SK-N-SH (cell line): ENCODE measurements at regions not wholly inside any gene's neighbourhood (a gene's known extent, or its start where the extent isn't known, plus 50 kb on each side); places are given as distances from the start of the nearest gene placed in this dataset.

Source experiments
- CTCF ChIA-PET: fragments of 300-600, 350-600 bp; formaldehyde crosslinking; extraction: SDS; loops from one replicate; lab custom pipeline; 2021; lab: Yijun Ruan, JAX
- POLR2A ChIA-PET: fragments of 350-600 bp; sonication (Branson Sonifier 250); formaldehyde crosslinking; extraction: SDS; loops from one replicate; lab custom pipeline; 2020; ENCODE audit warnings: antibody characterized with exemption, inconsistent platforms; lab: Yijun Ruan, JAX
- DNase-seq: peaks from one replicate; pipeline ENCODE4 v3.0.0; 2012
- H2AFZ ChIP-seq: fragments of 200-600 bp; sonication (generic); 2 replicates; pipeline ENCODE4 v1.8.1; 2016; ENCODE audit warnings: antibody characterized with exemption, mild to moderate bottlenecking, low read depth
- H3F3A ChIP-seq: fragments of 200-600 bp; sonication (generic); replicated peaks from 2 replicates; pipeline ENCODE3; 2016; ENCODE audit warnings: antibody characterized with exemption, mild to moderate bottlenecking; ENCODE audit not compliant: insufficient read depth
- H3K27ac ChIP-seq, 2 experiments: fragments of 200-500 bp in 1 of 2; fragments of 200-600 bp in 1 of 2; sonication (Bioruptor generic) in 1 of 2; sonication (generic), shearing (Covaris generic) in 1 of 2; 2 replicates each; pipeline versions ENCODE4 v1.5.1 to v1.6.1; 2014 to 2016; ENCODE audit warnings: low read depth in 2 of 2, inconsistent platforms in 1 of 2, low read length in 1 of 2, mild to moderate bottlenecking in 1 of 2, mixed read lengths in 1 of 2
- H3K27me3 ChIP-seq: fragments of 200-600 bp; sonication (generic), shearing (Covaris generic); 2 replicates; pipeline ENCODE4 v1.6.1; 2016; ENCODE audit warnings: mixed run types; ENCODE audit not compliant: insufficient read depth
- H3K36me3 ChIP-seq, 2 experiments: fragments of 200-500 bp in 1 of 2; fragments of 200-600 bp in 1 of 2; sonication (Bioruptor generic) in 1 of 2; sonication (generic) in 1 of 2; replicated peaks in 1 of 2; 2 replicates each; pipeline versions ENCODE3 to v1.5.1; 2014 to 2016; ENCODE audit warnings: low read length in 1 of 2, mild to moderate bottlenecking in 1 of 2; ENCODE audit not compliant: insufficient read depth in 2 of 2, control insufficient read depth in 1 of 2
- H3K4me1 ChIP-seq, 2 experiments: fragments of 200-500 bp in 1 of 2; fragments of 200-600 bp in 1 of 2; sonication (Bioruptor generic) in 1 of 2; sonication (generic), shearing (Covaris generic) in 1 of 2; 2 replicates each; pipeline versions ENCODE4 v1.5.1 to v1.6.1; 2014 to 2016; ENCODE audit warnings: low read depth in 1 of 2, low read length in 1 of 2, mixed run types in 1 of 2; ENCODE audit not compliant: insufficient read depth in 2 of 2, control insufficient read depth in 1 of 2
- H3K4me2 ChIP-seq: fragments of 200-600 bp; sonication (generic), shearing (Covaris generic); 2 replicates; pipeline ENCODE4 v1.6.1; 2017; ENCODE audit warnings: mixed run types
- H3K4me3 ChIP-seq, 2 experiments: fragments of 200-500 bp in 1 of 2; fragments of 200-600 bp in 1 of 2; sonication (Bioruptor generic) in 1 of 2; sonication (generic), shearing (Covaris generic) in 1 of 2; 2 replicates each; pipeline versions ENCODE4 v1.5.1 to v1.8.1; 2014 to 2016; ENCODE audit warnings: low read depth in 2 of 2, inconsistent platforms in 1 of 2, low read length in 1 of 2, mild to moderate bottlenecking in 1 of 2, mixed read lengths in 1 of 2, moderate library complexity in 1 of 2
- H3K79me2 ChIP-seq: fragments of 200-600 bp; sonication (generic); 2 replicates; pipeline ENCODE4 v1.8.1; 2017; ENCODE audit warnings: mild to moderate bottlenecking; ENCODE audit not compliant: insufficient read depth
- H3K9ac ChIP-seq: fragments of 200-600 bp; sonication (generic); 2 replicates; pipeline ENCODE4 v1.6.1; 2017; ENCODE audit warnings: mixed run types
- H3K9me2 ChIP-seq: fragments of 200-600 bp; sonication (generic); 2 replicates; pipeline ENCODE4 v1.6.1; 2017; ENCODE audit warnings: mixed run types
- H3K9me3 ChIP-seq: fragments of 200-600 bp; sonication (generic); 2 replicates; pipeline ENCODE4 v1.6.1; 2017; ENCODE audit warnings: mixed run types, mild to moderate bottlenecking, moderate library complexity
- H4K20me1 ChIP-seq: fragments of 200-600 bp; sonication (generic); 2 replicates; pipeline ENCODE4 v1.6.1; 2017; ENCODE audit warnings: mild to moderate bottlenecking, mixed run types; ENCODE audit not compliant: insufficient read depth
- ELF1 ChIP-seq: IDR thresholded peaks from 2 replicates; pipeline ENCODE4 v1.4.0; 2012
- FOSL2 ChIP-seq: IDR thresholded peaks from 2 replicates; pipeline ENCODE4 v1.4.0; 2012; ENCODE audit warnings: low read depth, mild to moderate bottlenecking, moderate library complexity, borderline replicate concordance
- FOXM1 ChIP-seq: IDR thresholded peaks from 2 replicates; pipeline ENCODE4 v1.4.0; 2012; ENCODE audit warnings: low read depth, mild to moderate bottlenecking
- GATA2 ChIP-seq: sonication (generic); formaldehyde crosslinking; IDR thresholded peaks from 2 replicates; pipeline ENCODE4 v1.5.0; 2020; ENCODE audit warnings: mild to moderate bottlenecking, missing genetic modification reagents
- NRF1 ChIP-seq: IDR thresholded peaks from 2 replicates; pipeline ENCODE4 v1.6.1; 2012; ENCODE audit warnings: low read depth, mild to moderate bottlenecking, low read length
- RXRA ChIP-seq: IDR thresholded peaks from 2 replicates; pipeline ENCODE4 v1.4.0; 2012; ENCODE audit warnings: low read depth, mild to moderate bottlenecking, borderline replicate concordance
- SMC3 ChIP-seq: IDR thresholded peaks from 2 replicates; pipeline ENCODE4 v1.6.1; 2012; ENCODE audit warnings: low read depth, low read length, improper control_type of control experiment
- TAF1 ChIP-seq: IDR thresholded peaks from 2 replicates; pipeline ENCODE4 v1.6.1; 2012; ENCODE audit warnings: low read depth, mild to moderate bottlenecking, low read length, moderate library complexity, borderline replicate concordance
- TEAD4 ChIP-seq: IDR thresholded peaks from 2 replicates; pipeline ENCODE4 v1.4.0; 2012; ENCODE audit warnings: mild to moderate bottlenecking, borderline replicate concordance; ENCODE audit not compliant: insufficient read depth
- WGBS: methylation state at CpG from one replicate; pipeline ENCODE4 v1.1.6; 2017; ENCODE audit warnings: low lambda C conversion rate; 5-methylcytosine and 5-hydroxymethylcytosine counted together
- TF ChIP-seq, protein P1 (sequence below): IDR thresholded peaks from 2 replicates; pipeline ENCODE4 v1.6.1; 2012; ENCODE audit warnings: mild to moderate bottlenecking, low read depth, low read length, moderate library complexity
- TF ChIP-seq, protein P2 (sequence below): fragments of 150-350 bp; IDR thresholded peaks from 2 replicates; pipeline ENCODE4 v1.6.1; 2017; ENCODE audit warnings: antibody characterized with exemption, low read length, low read depth, borderline replicate concordance

DNA sequence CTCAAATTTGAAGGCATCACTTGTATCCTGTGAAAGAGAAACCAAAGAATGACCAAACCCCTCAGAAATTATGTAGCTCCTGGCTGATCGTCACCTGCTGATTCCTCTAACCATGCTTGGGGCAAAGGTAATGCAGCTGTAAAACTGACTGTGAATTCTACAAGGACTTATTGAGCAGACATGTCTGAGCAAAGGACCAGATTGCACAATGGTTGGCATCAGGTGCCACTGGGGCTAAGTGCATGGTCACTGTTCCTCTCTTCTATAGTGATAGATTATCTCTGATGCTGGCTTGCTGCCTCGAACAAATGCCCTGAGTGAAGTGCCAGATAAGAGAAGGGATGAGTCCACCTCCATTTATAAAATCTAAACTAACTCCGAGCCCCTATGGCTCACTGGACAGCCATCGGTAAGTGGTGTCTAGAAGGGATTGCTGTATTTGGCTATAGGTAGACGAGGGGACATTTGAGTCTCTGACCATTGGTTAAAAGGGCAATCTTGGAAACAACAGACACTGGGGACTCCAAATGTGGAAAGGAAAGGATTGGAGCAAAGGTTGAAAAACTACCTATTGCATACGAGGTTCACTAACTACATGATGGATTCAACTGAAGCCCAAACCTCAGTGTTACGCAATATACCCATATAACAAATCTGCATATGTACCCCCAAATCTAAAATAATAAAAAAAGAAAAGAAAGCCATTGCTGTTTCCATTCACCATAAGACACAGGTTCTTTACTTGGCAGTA is 110.7 kb upstream of the IGSF1 start:
- Histone ChIP-seq H3K4me1 (no peaks in the 10 kb centered on the region), H3K36me3 (no peaks in the 10 kb centered on the region), H3K27ac (no peak overlapping the region), H3K9me3 (no peaks in the 10 kb centered on the region), H3K4me2 (no peak overlapping the region), H3F3A (no peaks in the 10 kb centered on the region), H4K20me1 (no peaks in the 10 kb centered on the region), H3K27me3 (no peaks in the 10 kb centered on the region), H2AFZ (no peak overlapping the region), H3K4me3 (no peak overlapping the region), H3K79me2 (no peaks in the 10 kb centered on the region), H3K9ac (no peak overlapping the region), H3K9me2 (no peaks in the 10 kb centered on the region)
- 48% methylated on average over 7 of the region's 7 CpGs for WGBS
- TF ChIP-seq FOXM1, result no peak
- TF ChIP-seq, protein P1, sequence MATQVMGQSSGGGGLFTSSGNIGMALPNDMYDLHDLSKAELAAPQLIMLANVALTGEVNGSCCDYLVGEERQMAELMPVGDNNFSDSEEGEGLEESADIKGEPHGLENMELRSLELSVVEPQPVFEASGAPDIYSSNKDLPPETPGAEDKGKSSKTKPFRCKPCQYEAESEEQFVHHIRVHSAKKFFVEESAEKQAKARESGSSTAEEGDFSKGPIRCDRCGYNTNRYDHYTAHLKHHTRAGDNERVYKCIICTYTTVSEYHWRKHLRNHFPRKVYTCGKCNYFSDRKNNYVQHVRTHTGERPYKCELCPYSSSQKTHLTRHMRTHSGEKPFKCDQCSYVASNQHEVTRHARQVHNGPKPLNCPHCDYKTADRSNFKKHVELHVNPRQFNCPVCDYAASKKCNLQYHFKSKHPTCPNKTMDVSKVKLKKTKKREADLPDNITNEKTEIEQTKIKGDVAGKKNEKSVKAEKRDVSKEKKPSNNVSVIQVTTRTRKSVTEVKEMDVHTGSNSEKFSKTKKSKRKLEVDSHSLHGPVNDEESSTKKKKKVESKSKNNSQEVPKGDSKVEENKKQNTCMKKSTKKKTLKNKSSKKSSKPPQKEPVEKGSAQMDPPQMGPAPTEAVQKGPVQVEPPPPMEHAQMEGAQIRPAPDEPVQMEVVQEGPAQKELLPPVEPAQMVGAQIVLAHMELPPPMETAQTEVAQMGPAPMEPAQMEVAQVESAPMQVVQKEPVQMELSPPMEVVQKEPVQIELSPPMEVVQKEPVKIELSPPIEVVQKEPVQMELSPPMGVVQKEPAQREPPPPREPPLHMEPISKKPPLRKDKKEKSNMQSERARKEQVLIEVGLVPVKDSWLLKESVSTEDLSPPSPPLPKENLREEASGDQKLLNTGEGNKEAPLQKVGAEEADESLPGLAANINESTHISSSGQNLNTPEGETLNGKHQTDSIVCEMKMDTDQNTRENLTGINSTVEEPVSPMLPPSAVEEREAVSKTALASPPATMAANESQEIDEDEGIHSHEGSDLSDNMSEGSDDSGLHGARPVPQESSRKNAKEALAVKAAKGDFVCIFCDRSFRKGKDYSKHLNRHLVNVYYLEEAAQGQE, result no peak
- TF ChIP-seq RXRA, result no peak
- TF ChIP-seq SMC3, result no peak
- TF ChIP-seq FOSL2, result no peak
- TF ChIP-seq ELF1, result no peak
- no peak for TF ChIP-seq GATA2 (CRISPR knock-in tag)
- no peak for TF ChIP-seq NRF1
- no peak for TF ChIP-seq TEAD4
- TF ChIP-seq TAF1, result no peak
- ChIA-PET POLR2A (no interaction called here), CTCF (no interaction called here)
- DNase-seq, result no peak

DNA sequence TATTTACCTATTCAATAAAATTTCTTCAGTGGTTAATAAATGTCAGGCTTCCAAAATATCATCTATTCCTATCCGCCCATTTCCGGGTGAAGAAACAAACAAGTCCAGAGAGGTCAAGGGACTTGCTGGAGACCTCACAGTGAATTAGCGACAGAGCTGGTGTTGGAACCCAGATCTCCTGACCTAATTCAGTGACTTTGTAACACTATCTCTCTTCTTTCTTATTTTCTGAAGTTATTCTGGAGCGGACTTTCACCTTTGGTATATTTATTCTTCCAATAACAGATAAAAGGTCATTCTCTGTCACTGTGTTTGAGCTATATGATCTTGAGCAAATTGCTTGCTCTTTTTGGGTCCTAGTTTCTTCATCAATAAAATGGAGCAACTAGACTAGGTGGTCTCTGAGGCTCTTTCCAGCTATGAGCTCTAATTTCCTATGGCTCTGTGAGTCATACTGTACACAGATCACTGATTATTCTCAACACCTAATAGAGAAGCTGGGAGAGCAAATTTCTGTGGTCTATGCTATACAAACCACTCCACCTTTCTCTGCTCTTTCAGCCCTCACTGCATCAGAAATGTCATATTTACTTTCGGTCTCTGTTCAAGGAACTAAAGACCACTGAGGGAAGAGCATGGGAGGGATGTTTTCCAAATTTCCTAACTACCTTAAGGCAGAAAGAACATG is 113.2 kb upstream of the IGSF1 start:
- no peak overlapping the region for H3K4me2 ChIP-seq
- no peak overlapping the region for H3K4me3 ChIP-seq
- H3K9ac ChIP-seq, result no peak overlapping the region
- H3K27ac ChIP-seq, result no peak overlapping the region
- H3K27me3 ChIP-seq, result no peaks in the 10 kb centered on the region
- DNase-seq, result no peak
- no peak overlapping the region for H2AFZ ChIP-seq
- no peaks in the 10 kb centered on the region for H3K9me2 ChIP-seq
- H3K79me2 ChIP-seq, result no peaks in the 10 kb centered on the region
- H3F3A ChIP-seq, result no peaks in the 10 kb centered on the region
- no peaks in the 10 kb centered on the region for H3K4me1 ChIP-seq
- TF ChIP-seq, protein P2, sequence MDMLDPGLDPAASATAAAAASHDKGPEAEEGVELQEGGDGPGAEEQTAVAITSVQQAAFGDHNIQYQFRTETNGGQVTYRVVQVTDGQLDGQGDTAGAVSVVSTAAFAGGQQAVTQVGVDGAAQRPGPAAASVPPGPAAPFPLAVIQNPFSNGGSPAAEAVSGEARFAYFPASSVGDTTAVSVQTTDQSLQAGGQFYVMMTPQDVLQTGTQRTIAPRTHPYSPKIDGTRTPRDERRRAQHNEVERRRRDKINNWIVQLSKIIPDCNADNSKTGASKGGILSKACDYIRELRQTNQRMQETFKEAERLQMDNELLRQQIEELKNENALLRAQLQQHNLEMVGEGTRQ, result no peak
- H4K20me1 ChIP-seq, result no peaks in the 10 kb centered on the region
- WGBS, result 45% methylated on average over 5 of the region's 5 CpGs
- ChIA-PET CTCF (no interaction called here), POLR2A (no interaction called here)
- H3K9me3 ChIP-seq, result no peaks in the 10 kb centered on the region
- no peaks in the 10 kb centered on the region for H3K36me3 ChIP-seq
